DND-41 (cell line): ENCODE measurements at regions not wholly inside any gene's neighbourhood (a gene's known extent, or its start where the extent isn't known, plus 50 kb on each side); places are given as distances from the start of the nearest gene placed in this dataset.

Source experiments
- ATAC-seq: fragments of 200-7000 bp; cut with Tn5 transposase; 3 replicates; pipeline ENCODE4 v1.9.1; 2021; ENCODE audit warnings: low read depth; ENCODE audit not compliant: insufficient read depth
- DNase-seq: peaks from one replicate; pipeline ENCODE4 v3.0.0-alpha.2; 2020
- H2AFZ ChIP-seq: 2 replicates; pipeline ENCODE4 v1.6.0; 2012; ENCODE audit warnings: low read depth, low read length
- H3K27ac ChIP-seq: 2 replicates; pipeline ENCODE4 v1.5.1; 2012; ENCODE audit warnings: low read length, inconsistent platforms
- H3K27me3 ChIP-seq: fragments of 200-600 bp; sonication (generic); 2 replicates; pipeline ENCODE4 v1.6.0; 2012; ENCODE audit warnings: low read length, mild to moderate bottlenecking, inconsistent platforms; ENCODE audit not compliant: insufficient read depth, poor library complexity
- H3K36me3 ChIP-seq: 2 replicates; pipeline ENCODE4 v1.5.1; 2012; ENCODE audit warnings: low read length, inconsistent platforms; ENCODE audit not compliant: insufficient read depth
- H3K4me1 ChIP-seq: 2 replicates; pipeline ENCODE4 v1.5.1; 2012; ENCODE audit warnings: mild to moderate bottlenecking, low read length; ENCODE audit not compliant: insufficient read depth
- H3K4me2 ChIP-seq: 2 replicates; pipeline ENCODE4 v1.6.0; 2012; ENCODE audit warnings: mild to moderate bottlenecking, moderate library complexity, low read length, inconsistent platforms; ENCODE audit not compliant: insufficient read depth
- H3K4me3 ChIP-seq, 2 experiments: fragments of 200-600 bp in 1 of 2; shearing (Covaris generic) in 1 of 2; 2 replicates each; pipeline ENCODE4 v1.5.1; 2012 to 2016; ENCODE audit warnings: inconsistent platforms in 2 of 2, low read length in 2 of 2, mild to moderate bottlenecking in 2 of 2, low read depth in 1 of 2, moderate library complexity in 1 of 2
- H3K79me2 ChIP-seq: 2 replicates; pipeline ENCODE4 v1.6.0; 2012; ENCODE audit warnings: low read length, inconsistent platforms; ENCODE audit not compliant: insufficient read depth
- H3K9ac ChIP-seq: 2 replicates; pipeline ENCODE4 v1.6.0; 2012; ENCODE audit warnings: low read depth, mild to moderate bottlenecking, inconsistent platforms, low read length, moderate library complexity
- H3K9me3 ChIP-seq: 2 replicates; pipeline ENCODE4 v1.5.1; 2012; ENCODE audit warnings: low read length, moderate library complexity, mild to moderate bottlenecking, inconsistent platforms; ENCODE audit not compliant: insufficient read depth, severe bottlenecking
- H4K20me1 ChIP-seq: 2 replicates; pipeline ENCODE4 v1.6.0; 2012; ENCODE audit warnings: low read length; ENCODE audit not compliant: insufficient read depth
- EZH2 ChIP-seq: IDR thresholded peaks from 3 replicates; pipeline ENCODE4 v1.6.1; 2012; ENCODE audit warnings: borderline replicate concordance, low read depth, mild to moderate bottlenecking, moderate library complexity, low read length, inconsistent platforms; ENCODE audit not compliant: severe bottlenecking
- TF ChIP-seq, protein P1 (sequence below): IDR thresholded peaks from 2 replicates; pipeline ENCODE4 v1.5.1; 2012; ENCODE audit warnings: borderline replicate concordance, low read length, moderate library complexity, mild to moderate bottlenecking; ENCODE audit not compliant: poor library complexity, severe bottlenecking; ENCODE audit errors: extremely low read depth

GRCh38 chr4:123976819-123977218 is 580.2 kb downstream of the SPRY1 start:
- Histone ChIP-seq H3K9me3 (peaks cover 4% of the 10 kb centered on the region), H4K20me1 (no peaks in the 10 kb centered on the region), H3K9ac (no peak overlapping the region), H3K36me3 (no peaks in the 10 kb centered on the region), H3K4me1 (no peaks in the 10 kb centered on the region), H3K27me3 (no peaks in the 10 kb centered on the region), H3K4me3 (no peak overlapping the region), H3K27ac (no peak overlapping the region), H2AFZ (no peak overlapping the region), H3K79me2 (no peaks in the 10 kb centered on the region), H3K4me2 (no peak overlapping the region)
- TF ChIP-seq EZH2: no peak
- TF ChIP-seq, protein P1, sequence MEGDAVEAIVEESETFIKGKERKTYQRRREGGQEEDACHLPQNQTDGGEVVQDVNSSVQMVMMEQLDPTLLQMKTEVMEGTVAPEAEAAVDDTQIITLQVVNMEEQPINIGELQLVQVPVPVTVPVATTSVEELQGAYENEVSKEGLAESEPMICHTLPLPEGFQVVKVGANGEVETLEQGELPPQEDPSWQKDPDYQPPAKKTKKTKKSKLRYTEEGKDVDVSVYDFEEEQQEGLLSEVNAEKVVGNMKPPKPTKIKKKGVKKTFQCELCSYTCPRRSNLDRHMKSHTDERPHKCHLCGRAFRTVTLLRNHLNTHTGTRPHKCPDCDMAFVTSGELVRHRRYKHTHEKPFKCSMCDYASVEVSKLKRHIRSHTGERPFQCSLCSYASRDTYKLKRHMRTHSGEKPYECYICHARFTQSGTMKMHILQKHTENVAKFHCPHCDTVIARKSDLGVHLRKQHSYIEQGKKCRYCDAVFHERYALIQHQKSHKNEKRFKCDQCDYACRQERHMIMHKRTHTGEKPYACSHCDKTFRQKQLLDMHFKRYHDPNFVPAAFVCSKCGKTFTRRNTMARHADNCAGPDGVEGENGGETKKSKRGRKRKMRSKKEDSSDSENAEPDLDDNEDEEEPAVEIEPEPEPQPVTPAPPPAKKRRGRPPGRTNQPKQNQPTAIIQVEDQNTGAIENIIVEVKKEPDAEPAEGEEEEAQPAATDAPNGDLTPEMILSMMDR: no peak
- no peak for ATAC-seq
- DNase-seq: no peak

GRCh38 chr4:123977641-123978081 is 581.1 kb downstream of the SPRY1 start:
- DNase-seq (no peak), ATAC-seq (no peak)
- Histone ChIP-seq H3K4me3 (no peak overlapping the region), H2AFZ (no peak overlapping the region), H3K9me3 (peaks cover 4% of the 10 kb centered on the region), H3K27me3 (no peaks in the 10 kb centered on the region), H4K20me1 (no peaks in the 10 kb centered on the region), H3K9ac (no peak overlapping the region), H3K4me1 (no peaks in the 10 kb centered on the region), H3K79me2 (no peaks in the 10 kb centered on the region), H3K27ac (no peak overlapping the region), H3K4me2 (no peak overlapping the region), H3K36me3 (no peaks in the 10 kb centered on the region)
- TF ChIP-seq, protein P1: no peak
- TF ChIP-seq EZH2: no peak

GRCh38 chr4:123978637-123979036 is 582.0 kb downstream of the SPRY1 start:
- Histone ChIP-seq H2AFZ (no peak overlapping the region), H3K4me3 (no peak overlapping the region), H4K20me1 (no peaks in the 10 kb centered on the region), H3K27ac (no peak overlapping the region), H3K4me2 (no peak overlapping the region), H3K79me2 (no peaks in the 10 kb centered on the region), H3K9me3 (peaks cover 4% of the 10 kb centered on the region), H3K9ac (no peak overlapping the region), H3K36me3 (no peaks in the 10 kb centered on the region), H3K4me1 (no peaks in the 10 kb centered on the region), H3K27me3 (no peaks in the 10 kb centered on the region)
- ATAC-seq (no peak), DNase-seq (no peak)
- TF ChIP-seq EZH2: no peak

- H2AFZ ChIP-seq: no peak overlapping the region
- H3K4me3 ChIP-seq: no peak overlapping the region
- TF ChIP-seq, protein P1: no peak
- no peak for TF ChIP-seq EZH2
- no peaks in the 10 kb centered on the region for H3K79me2 ChIP-seq
- H3K36me3 ChIP-seq: no peaks in the 10 kb centered on the region
- no peak overlapping the region for H3K27ac ChIP-seq
- H3K9ac ChIP-seq: no peak overlapping the region
- DNase-seq: no peak
- no peaks in the 10 kb centered on the region for H4K20me1 ChIP-seq
- no peak for ATAC-seq
- no peak overlapping the region for H3K4me2 ChIP-seq
- peaks cover 4% of the 10 kb centered on the region for H3K9me3 ChIP-seq
- H3K4me1 ChIP-seq: no peaks in the 10 kb centered on the region
- H3K27me3 ChIP-seq: no peaks in the 10 kb centered on the region
Observed at GRCh38 chr4:123980736-123981300, 584.2 kb downstream of the SPRY1 start.
